DMS79 treated with DMSO at 0.1 percent for 48 hours (cell line): ENCODE measurements at regions not wholly inside any gene's neighbourhood (a gene's known extent, or its start where the extent isn't known, plus 50 kb on each side); places are given as distances from the start of the nearest gene placed in this dataset.

Experiments used
- DNase-seq: peaks from one replicate; lab custom pipeline; 2025; lab: John Stamatoyannopoulos, UW

GRCh38 chr3:195013411-195014361 is 257.3 kb downstream of the XXYLT1 start:
- DNase-seq = no peak

GRCh38 chr3:195015021-195015420 is 255.9 kb downstream of the XXYLT1 start:
- peak; percentile 71 for DNase-seq

- no peak for DNase-seq
Measured at GRCh38 chr3:195017151-195017550, 253.8 kb downstream of the XXYLT1 start.
